Suprapubic skin (tissue), 4 donors: ENCODE measurements at regions not wholly inside any gene's neighbourhood (a gene's known extent, or its start where the extent isn't known, plus 50 kb on each side); places are given as distances from the start of the nearest gene placed in this dataset.

Experiments used
- DNase-seq, 2 donors: peaks; one replicate each; pipeline ENCODE4 v3.0.0-alpha.2; 2019; ENCODE audit warnings: low spot score in 2 of 2
- H3K27ac ChIP-seq: fragments of 200-600 bp; sonication (generic); one replicate; pipeline ENCODE4 v1.5.1; 2019
- H3K27me3 ChIP-seq: fragments of 200-600 bp; sonication (generic); one replicate; pipeline ENCODE4 v1.5.1; 2019
- H3K36me3 ChIP-seq: fragments of 200-600 bp; sonication (generic); one replicate; pipeline ENCODE4 v1.5.1; 2019
- H3K4me1 ChIP-seq: fragments of 200-600 bp; sonication (generic); one replicate; pipeline ENCODE4 v1.5.1; 2019
- H3K4me3 ChIP-seq: fragments of 200-600 bp; sonication (generic); one replicate; pipeline ENCODE4 v1.5.1; 2019; ENCODE audit warnings: mild to moderate bottlenecking
- H3K9me3 ChIP-seq: fragments of 200-600 bp; sonication (generic); one replicate; pipeline ENCODE4 v1.5.1; 2019
- CTCF ChIP-seq, 2 donors: fragments of 200-600 bp in 1 of 2; fragments of 450-650 bp in 1 of 2; sonication (generic) in 1 of 2; IDR thresholded peaks; one replicate each; pipeline ENCODE4 v1.5.1; 2016 to 2019; ENCODE audit warnings: antibody characterized with exemption in 2 of 2, mild to moderate bottlenecking in 1 of 2, moderate library complexity in 1 of 2
- EP300 ChIP-seq: sonication (generic); formaldehyde crosslinking; IDR thresholded peaks from one replicate; pipeline ENCODE4 v1.6.1; 2017; ENCODE audit warnings: antibody characterized with exemption
- POLR2A ChIP-seq, 2 donors: fragments of 450-650 bp; IDR thresholded peaks; one replicate each; pipeline ENCODE4 v1.6.1; 2017; ENCODE audit warnings: antibody characterized with exemption in 2 of 2, mild to moderate bottlenecking in 2 of 2, moderate library complexity in 2 of 2
- POLR2AphosphoS5 ChIP-seq, 3 donors: sonication (generic); formaldehyde crosslinking; IDR thresholded peaks; one replicate each; pipeline ENCODE4 v1.6.1; 2017; ENCODE audit warnings: antibody characterized with exemption in 3 of 3
- WGBS: methylation state at CpG from one replicate; pipeline ENCODE4 v1.1.5; 2018; 5-methylcytosine and 5-hydroxymethylcytosine counted together

DNA sequence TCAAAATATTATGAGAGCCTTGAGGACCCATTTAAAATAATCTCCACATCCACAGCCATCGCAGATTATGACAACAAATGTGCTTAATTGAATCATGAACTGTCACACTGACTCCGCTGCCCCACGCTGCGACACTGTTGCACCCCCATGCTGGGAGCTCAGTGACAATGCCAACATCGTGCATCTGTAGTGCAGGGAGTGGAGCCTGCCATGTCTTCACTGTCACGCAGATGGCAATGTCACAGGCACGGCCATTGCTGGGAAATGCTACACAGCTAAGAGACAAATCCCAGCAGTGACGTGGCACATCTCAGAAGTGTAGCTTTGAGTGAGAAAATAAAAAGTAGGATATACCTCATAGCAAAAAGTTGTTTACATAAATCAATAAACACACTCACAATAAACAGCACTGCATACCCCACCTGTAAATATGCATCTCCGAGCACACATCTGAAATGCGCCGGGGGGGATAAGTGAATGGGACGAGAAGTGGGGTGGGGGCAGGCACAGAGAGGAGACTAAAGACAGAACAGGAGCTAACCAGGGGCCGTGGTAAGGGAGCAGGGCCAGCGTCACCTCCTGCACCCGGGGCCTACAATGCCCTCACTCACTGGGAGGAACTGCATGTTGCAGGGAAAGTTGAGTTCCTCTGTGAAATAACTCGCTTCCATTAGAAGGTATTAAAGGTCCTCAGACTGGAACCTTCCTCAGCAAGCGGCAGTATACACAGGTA, 349.9 kb downstream of the THBS2 start:
- Histone ChIP-seq H3K4me3 (no peak overlapping the region), H3K36me3 (no peaks in the 10 kb centered on the region), H3K27ac (no peak overlapping the region), H3K4me1 (no peaks in the 10 kb centered on the region), H3K9me3 (no peaks in the 10 kb centered on the region), H3K27me3 (no peaks in the 10 kb centered on the region)
- TF ChIP-seq EP300, result no peak
- TF ChIP-seq POLR2AphosphoS5 (IDR thresholded peaks at IDR 0.05), result no peak
- no peak for TF ChIP-seq POLR2A (IDR thresholded peaks at IDR 0.05)
- TF ChIP-seq CTCF (IDR thresholded peaks at IDR 0.05), result no peak
- WGBS, result 87% methylated on average over 17 of the region's 17 CpGs
- no peak for DNase-seq

DNA sequence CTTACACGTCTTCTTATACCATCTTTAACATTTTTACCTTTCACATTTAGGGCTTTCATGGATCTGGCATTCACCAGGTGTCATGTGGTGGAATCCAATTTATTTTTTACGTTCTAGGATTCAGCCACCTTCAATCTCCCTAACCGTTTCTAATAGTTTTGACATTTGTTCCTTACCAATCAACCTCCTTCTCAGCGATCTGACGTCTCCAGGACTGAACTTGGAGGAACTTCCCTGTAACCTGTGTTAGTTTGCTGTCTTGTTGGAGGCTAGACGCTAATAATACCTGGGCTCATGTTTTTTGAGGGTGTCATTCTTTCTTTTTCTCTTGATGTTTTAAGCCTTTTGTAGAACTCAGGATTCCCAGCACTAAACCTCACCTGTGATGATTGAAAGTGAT, 351.6 kb downstream of the THBS2 start:
- H3K36me3 ChIP-seq, result no peaks in the 10 kb centered on the region
- H3K4me1 ChIP-seq, result no peaks in the 10 kb centered on the region
- no peak for DNase-seq
- no peaks in the 10 kb centered on the region for H3K9me3 ChIP-seq
- 85% methylated on average over 6 of the region's 6 CpGs for WGBS
- H3K27ac ChIP-seq, result no peak overlapping the region
- TF ChIP-seq EP300 (no peak), POLR2A (IDR thresholded peaks at IDR 0.05) (no peak), CTCF (IDR thresholded peaks at IDR 0.05) (no peak), POLR2AphosphoS5 (IDR thresholded peaks at IDR 0.05) (no peak)
- H3K27me3 ChIP-seq, result no peaks in the 10 kb centered on the region
- no peak overlapping the region for H3K4me3 ChIP-seq

DNA sequence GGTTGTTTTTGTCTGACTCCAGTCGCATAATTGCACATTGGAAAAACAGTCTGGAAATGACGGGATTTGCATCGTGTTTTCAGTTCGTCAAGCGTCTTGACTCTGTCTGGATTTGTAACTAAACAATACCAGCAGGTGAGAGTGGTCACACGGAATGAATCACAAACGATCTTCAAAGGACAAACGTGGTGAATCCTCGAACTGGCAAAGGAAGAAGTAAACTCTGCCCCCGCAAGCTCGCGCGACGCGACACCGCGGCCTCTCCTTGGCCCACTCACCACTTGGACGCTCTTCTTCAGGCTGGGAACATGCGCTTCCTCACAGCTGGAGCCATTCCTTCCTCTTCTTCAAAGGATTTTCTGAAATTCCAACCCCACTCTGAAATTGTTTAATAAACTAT, 352.6 kb downstream of the THBS2 start:
- TF ChIP-seq CTCF (IDR thresholded peaks at IDR 0.05) (no peak), EP300 (no peak)
- Histone ChIP-seq H3K4me3 (no peak overlapping the region), H3K4me1 (no peaks in the 10 kb centered on the region), H3K9me3 (no peaks in the 10 kb centered on the region), H3K36me3 (no peaks in the 10 kb centered on the region), H3K27ac (no peak overlapping the region), H3K27me3 (no peaks in the 10 kb centered on the region)
- WGBS, result 93% methylated on average over 19 of the region's 19 CpGs
- DNase-seq, result no peak

GRCh38 chr6:168896321-168896720, 357.3 kb downstream of the THBS2 start:
- Histone ChIP-seq H3K27me3 (no peaks in the 10 kb centered on the region), H3K36me3 (no peaks in the 10 kb centered on the region), H3K4me1 (peaks cover 12% of the 10 kb centered on the region), H3K9me3 (no peaks in the 10 kb centered on the region), H3K27ac (no peak overlapping the region), H3K4me3 (no peak overlapping the region)
- WGBS, result 91% methylated on average over 9 of the region's 9 CpGs
- no peak for DNase-seq
- TF ChIP-seq EP300, result no peak
- TF ChIP-seq CTCF (IDR thresholded peaks at IDR 0.05), result no peak
- no peak for TF ChIP-seq POLR2AphosphoS5 (IDR thresholded peaks at IDR 0.05)
- TF ChIP-seq POLR2A (IDR thresholded peaks at IDR 0.05), result no peak

DNA sequence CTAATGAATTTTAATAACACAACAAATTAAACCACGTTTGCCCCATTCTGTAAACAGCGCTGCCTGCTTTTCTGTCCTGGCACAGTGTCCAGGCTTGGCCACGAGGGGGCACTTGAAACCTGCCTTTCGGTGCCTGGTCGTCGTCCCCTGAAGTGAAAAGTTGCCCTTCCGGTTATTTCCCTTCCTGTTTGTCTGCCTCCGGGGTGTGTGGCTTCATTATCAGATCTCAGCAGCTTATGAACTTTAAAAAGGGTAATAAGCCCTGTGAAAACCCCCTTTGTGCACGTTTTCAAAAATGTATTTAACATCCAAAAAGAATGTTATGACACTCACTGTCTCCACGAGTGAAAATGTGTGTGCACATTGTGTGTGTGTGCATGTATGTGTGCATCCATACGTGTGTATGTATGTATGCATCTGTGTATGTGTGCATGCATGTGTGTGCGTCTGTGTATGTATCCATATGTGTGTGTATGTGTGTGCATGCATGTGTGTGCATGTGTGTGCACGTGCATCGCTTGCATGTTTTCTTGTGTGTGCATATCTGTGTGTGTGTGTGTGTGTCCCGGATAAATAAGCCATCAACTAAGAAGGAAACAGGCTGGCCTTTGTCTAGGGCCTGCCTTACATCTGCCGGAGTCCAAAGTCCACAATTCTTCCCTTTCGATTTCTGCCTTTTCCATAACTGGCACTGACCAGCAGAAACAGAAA, 358.4 kb downstream of the THBS2 start:
- no peak for TF ChIP-seq POLR2AphosphoS5 (IDR thresholded peaks at IDR 0.05)
- TF ChIP-seq CTCF (IDR thresholded peaks at IDR 0.05), result peak; percentile 88 to 90
- DNase-seq, result peak; percentile 86 to 89
- no peaks in the 10 kb centered on the region for H3K36me3 ChIP-seq
- no peaks in the 10 kb centered on the region for H3K27me3 ChIP-seq
- no peaks in the 10 kb centered on the region for H3K9me3 ChIP-seq
- WGBS, result 27% methylated on average over 17 of the region's 17 CpGs
- H3K4me3 ChIP-seq, result no peak overlapping the region
- H3K27ac ChIP-seq, result no peak overlapping the region
- H3K4me1 ChIP-seq, result peaks cover 12% of the 10 kb centered on the region
